ENCODE measurements at regions not wholly inside any gene's neighbourhood (a gene's known extent, or its start where the extent isn't known, plus 50 kb on each side); places are given as distances from the start of the nearest gene placed in this dataset.
"Not testable (repeated sequence)": the region's sequence is repeated elsewhere in the genome, so short reads cannot be mapped to it uniquely, and the experiment has no call there.

- peaks cover 4% of the 10 kb centered on the region for H3K9me3 Mint-ChIP-seq
- no peak for DNase-seq
- intact Hi-C loops (cut with micrococcal nuclease): no loop called here
- H3K27ac Mint-ChIP-seq: no peak overlapping the region
- H3K4me1 Mint-ChIP-seq (ENCODE audit: low read depth): no peaks in the 10 kb centered on the region
- no peak overlapping the region for H3K4me3 Mint-ChIP-seq
- no peaks in the 10 kb centered on the region for H3K27me3 Mint-ChIP-seq (ENCODE audit: low read depth)
- CTCF ChIA-PET: no interaction called here
- H3K36me3 Mint-ChIP-seq (ENCODE audit: low read depth): no peaks in the 10 kb centered on the region
These were observed 1378.1 kb downstream of the EFNA5 start for GRCh38 chr5:106292654-106293053.

- DNase-seq: no peak
- H3K36me3 Mint-ChIP-seq (ENCODE audit: low read depth): no peaks in the 10 kb centered on the region
- no peaks in the 10 kb centered on the region for H3K27me3 Mint-ChIP-seq (ENCODE audit: low read depth)
- CTCF ChIA-PET: no interaction called here
- H3K9me3 Mint-ChIP-seq: peaks cover 4% of the 10 kb centered on the region
- no peaks in the 10 kb centered on the region for H3K4me1 Mint-ChIP-seq (ENCODE audit: low read depth)
- H3K27ac Mint-ChIP-seq: no peak overlapping the region
- no peak overlapping the region for H3K4me3 Mint-ChIP-seq
- intact Hi-C loops (cut with micrococcal nuclease): no loop called here
These were observed 1379.9 kb downstream of the EFNA5 start for GRCh38 chr5:106290841-106291240.

GRCh38 chr5:106288979-106289378, 1381.8 kb downstream of the EFNA5 start:
- Mint-ChIP-seq H3K36me3 (ENCODE audit: low read depth) (no peaks in the 10 kb centered on the region), H3K4me1 (ENCODE audit: low read depth) (no peaks in the 10 kb centered on the region), H3K9me3 (peaks cover 3% of the 10 kb centered on the region), H3K27ac (no peak overlapping the region), H3K4me3 (no peak overlapping the region), H3K27me3 (ENCODE audit: low read depth) (no peaks in the 10 kb centered on the region)
- intact Hi-C loops (cut with micrococcal nuclease): no loop called here
- CTCF ChIA-PET: no interaction called here
- no peak for DNase-seq

GRCh38 chr5:106277540-106278096, 1393.1 kb downstream of the EFNA5 start:
- CTCF ChIA-PET: no interaction called here
- H3K9me3 Mint-ChIP-seq: peaks cover 5% of the 10 kb centered on the region
- H3K27me3 Mint-ChIP-seq (ENCODE audit: low read depth): no peaks in the 10 kb centered on the region
- no peaks in the 10 kb centered on the region for H3K4me1 Mint-ChIP-seq (ENCODE audit: low read depth)
- H3K27ac Mint-ChIP-seq: no peak overlapping the region
- H3K4me3 Mint-ChIP-seq: no peak overlapping the region
- no peaks in the 10 kb centered on the region for H3K36me3 Mint-ChIP-seq (ENCODE audit: low read depth)
- intact Hi-C loops (cut with micrococcal nuclease): no loop called here
- DNase-seq: no peak

GRCh38 chr5:106269252-106269843, 1401.4 kb downstream of the EFNA5 start:
- no peak for DNase-seq
- H3K36me3 Mint-ChIP-seq (ENCODE audit: low read depth): no peaks in the 10 kb centered on the region
- H3K27ac Mint-ChIP-seq: no peak overlapping the region
- H3K27me3 Mint-ChIP-seq (ENCODE audit: low read depth): no peaks in the 10 kb centered on the region
- peaks cover 9% of the 10 kb centered on the region for H3K9me3 Mint-ChIP-seq
- no peak overlapping the region for H3K4me3 Mint-ChIP-seq
- H3K4me1 Mint-ChIP-seq (ENCODE audit: low read depth): no peaks in the 10 kb centered on the region
- CTCF ChIA-PET: interaction anchor here (0.6 kb wide), 2 partner anchors 78 to 1707 kb away, joined by 3 read pairs; no protein-coding TSS in a partner anchor
- intact Hi-C loops (cut with micrococcal nuclease): no loop called here

GRCh38 chr5:106267256-106267655, 1403.5 kb downstream of the EFNA5 start:
- H3K27me3 Mint-ChIP-seq (ENCODE audit: low read depth): no peaks in the 10 kb centered on the region
- peaks cover 4% of the 10 kb centered on the region for H3K9me3 Mint-ChIP-seq
- DNase-seq: no peak
- no peaks in the 10 kb centered on the region for H3K4me1 Mint-ChIP-seq (ENCODE audit: low read depth)
- no peaks in the 10 kb centered on the region for H3K36me3 Mint-ChIP-seq (ENCODE audit: low read depth)
- CTCF ChIA-PET: interaction anchor here (0.6 kb wide), 1 partner anchor 102 kb away, joined by 4 read pairs; no protein-coding TSS in a partner anchor
- intact Hi-C loops (cut with micrococcal nuclease): no loop called here
- H3K4me3 Mint-ChIP-seq: no peak overlapping the region
- no peak overlapping the region for H3K27ac Mint-ChIP-seq

- intact Hi-C loops (cut with micrococcal nuclease): no loop called here
- no peak overlapping the region for H3K27ac Mint-ChIP-seq
- peaks cover 3% of the 10 kb centered on the region for H3K9me3 Mint-ChIP-seq
- H3K4me1 Mint-ChIP-seq (ENCODE audit: low read depth): no peaks in the 10 kb centered on the region
- no peaks in the 10 kb centered on the region for H3K36me3 Mint-ChIP-seq (ENCODE audit: low read depth)
- H3K27me3 Mint-ChIP-seq (ENCODE audit: low read depth): no peaks in the 10 kb centered on the region
- CTCF ChIA-PET: no interaction called here
- no peak overlapping the region for H3K4me3 Mint-ChIP-seq
- DNase-seq: no peak
These were observed 1408.3 kb downstream of the EFNA5 start for GRCh38 chr5:106262395-106262794.

GRCh38 chr5:106259431-106260090, 1411.2 kb downstream of the EFNA5 start:
- H3K27ac Mint-ChIP-seq; H3K27me3 Mint-ChIP-seq (ENCODE audit: low read depth); intact Hi-C loops (cut with micrococcal nuclease); DNase-seq; CTCF ChIA-PET; H3K4me3 Mint-ChIP-seq; H3K36me3 Mint-ChIP-seq (ENCODE audit: low read depth); H3K4me1 Mint-ChIP-seq (ENCODE audit: low read depth); H3K9me3 Mint-ChIP-seq: not testable (repeated sequence)

GRCh38 chr5:106258591-106259125, 1412.1 kb downstream of the EFNA5 start:
- intact Hi-C loops (cut with micrococcal nuclease): no loop called here
- CTCF ChIA-PET: no interaction called here
- H3K27me3 Mint-ChIP-seq (ENCODE audit: low read depth): no peaks in the 10 kb centered on the region
- H3K36me3 Mint-ChIP-seq (ENCODE audit: low read depth): no peaks in the 10 kb centered on the region
- no peak overlapping the region for H3K27ac Mint-ChIP-seq
- peaks cover 8% of the 10 kb centered on the region for H3K9me3 Mint-ChIP-seq
- H3K4me3 Mint-ChIP-seq: no peak overlapping the region
- no peaks in the 10 kb centered on the region for H3K4me1 Mint-ChIP-seq (ENCODE audit: low read depth)
- DNase-seq: no peak

GRCh38 chr5:106254784-106255183, 1416.0 kb downstream of the EFNA5 start:
- Mint-ChIP-seq H3K27me3 (ENCODE audit: low read depth) (no peaks in the 10 kb centered on the region), H3K4me3 (no peak overlapping the region), H3K4me1 (ENCODE audit: low read depth) (no peaks in the 10 kb centered on the region), H3K9me3 (peaks cover 10% of the 10 kb centered on the region), H3K36me3 (ENCODE audit: low read depth) (no peaks in the 10 kb centered on the region), H3K27ac (no peak overlapping the region)
- DNase-seq: no peak
- intact Hi-C loops (cut with micrococcal nuclease): no loop called here
- CTCF ChIA-PET: no interaction called here

- H3K27me3 Mint-ChIP-seq (ENCODE audit: low read depth); H3K4me1 Mint-ChIP-seq (ENCODE audit: low read depth); CTCF ChIA-PET; intact Hi-C loops (cut with micrococcal nuclease); H3K36me3 Mint-ChIP-seq (ENCODE audit: low read depth); H3K9me3 Mint-ChIP-seq; DNase-seq; H3K27ac Mint-ChIP-seq; H3K4me3 Mint-ChIP-seq: not testable (repeated sequence)
These were observed 1424.5 kb downstream of the EFNA5 start for GRCh38 chr5:106246044-106246745.

- intact Hi-C loops (cut with micrococcal nuclease): no loop called here
- H3K36me3 Mint-ChIP-seq (ENCODE audit: low read depth): no peaks in the 10 kb centered on the region
- H3K27ac Mint-ChIP-seq: no peak overlapping the region
- H3K27me3 Mint-ChIP-seq (ENCODE audit: low read depth): no peaks in the 10 kb centered on the region
- CTCF ChIA-PET: no interaction called here
- no peak overlapping the region for H3K4me3 Mint-ChIP-seq
- DNase-seq: no peak
- no peaks in the 10 kb centered on the region for H3K4me1 Mint-ChIP-seq (ENCODE audit: low read depth)
- no peaks in the 10 kb centered on the region for H3K9me3 Mint-ChIP-seq
These were observed 1429.3 kb downstream of the EFNA5 start for GRCh38 chr5:106241409-106241808.

Data from activated naive CD4-positive, alpha-beta T cell treated with anti-CD3 and anti-CD28 coated beads for 36 hours (primary cell).